Neuronal stem cell (in vitro differentiated cells): ENCODE measurements at regions not wholly inside any gene's neighbourhood (a gene's known extent, or its start where the extent isn't known, plus 50 kb on each side); places are given as distances from the start of the nearest gene placed in this dataset.

Experiments
- DNase-seq: peaks from one replicate; pipeline ENCODE4 v3.0.0-alpha.2; 2013; ENCODE audit warnings: low spot score
- H2AFZ ChIP-seq: one replicate; pipeline ENCODE4 v1.6.1; 2013; ENCODE audit warnings: mild to moderate bottlenecking, low read length, inconsistent platforms
- H2AK5ac ChIP-seq: 2 replicates; pipeline ENCODE4 v1.6.1; 2013; ENCODE audit warnings: low read depth, mild to moderate bottlenecking, inconsistent platforms, low read length, moderate library complexity, mixed read lengths
- H2BK120ac ChIP-seq: 2 replicates; pipeline ENCODE4 v1.6.1; 2013; ENCODE audit warnings: low read depth, mild to moderate bottlenecking, inconsistent platforms, low read length, moderate library complexity, mixed read lengths
- H2BK12ac ChIP-seq: one replicate; pipeline ENCODE4 v1.6.1; 2013; ENCODE audit warnings: low read length, inconsistent platforms
- H2BK15ac ChIP-seq: 2 replicates; pipeline ENCODE4 v1.6.1; 2013; ENCODE audit warnings: mild to moderate bottlenecking, low read length, inconsistent platforms, mixed read lengths
- H2BK5ac ChIP-seq: one replicate; pipeline ENCODE4 v1.6.1; 2013; ENCODE audit warnings: inconsistent platforms, mild to moderate bottlenecking, low read length, moderate library complexity
- H3K14ac ChIP-seq: one replicate; pipeline ENCODE4 v1.6.1; 2013; ENCODE audit warnings: low read length, inconsistent platforms
- H3K18ac ChIP-seq: 2 replicates; pipeline ENCODE4 v1.6.1; 2013; ENCODE audit warnings: low read length, inconsistent platforms
- H3K23ac ChIP-seq: 2 replicates; pipeline ENCODE4 v1.6.1; 2013; ENCODE audit warnings: low read depth, mild to moderate bottlenecking, mixed read lengths, low read length, inconsistent platforms; ENCODE audit not compliant: poor library complexity
- H3K27ac ChIP-seq: replicated peaks from 3 replicates; pipeline ENCODE4 v1.5.1; 2013; ENCODE audit warnings: low read length, inconsistent platforms
- H3K27me3 ChIP-seq, 3 experiments: 2 replicates each; pipeline ENCODE4 v1.6.1; 2013; ENCODE audit warnings: low read length in 3 of 3, mild to moderate bottlenecking in 2 of 3, inconsistent platforms in 1 of 3, low read depth in 1 of 3, mixed read lengths in 1 of 3, moderate library complexity in 1 of 3; ENCODE audit not compliant: control insufficient read depth in 3 of 3, insufficient read depth in 3 of 3
- H3K36me3 ChIP-seq, 2 donors: replicated peaks in 1 of 2; 2 replicates each; pipeline ENCODE4 v1.6.1; 2013; ENCODE audit warnings: low read length in 2 of 2; ENCODE audit not compliant: control insufficient read depth in 2 of 2, insufficient read depth in 2 of 2
- H3K4ac ChIP-seq: 2 replicates; pipeline ENCODE4 v1.6.1; 2013; ENCODE audit warnings: inconsistent platforms, mild to moderate bottlenecking, low read length, moderate library complexity
- H3K4me1 ChIP-seq, 2 donors: 1 replicate in 1 of 2; 2 replicates in 1 of 2; pipeline ENCODE4 v1.6.1; 2013; ENCODE audit warnings: low read length in 2 of 2, low read depth in 1 of 2; ENCODE audit not compliant: control insufficient read depth in 2 of 2, insufficient read depth in 1 of 2
- H3K4me2 ChIP-seq: one replicate; pipeline ENCODE4 v1.6.1; 2013; ENCODE audit warnings: mild to moderate bottlenecking, low read length, inconsistent platforms; ENCODE audit not compliant: insufficient read depth, poor library complexity, severe bottlenecking
- H3K4me3 ChIP-seq, 2 donors: 2 replicates each; pipeline ENCODE4 v1.5.1; 2013; ENCODE audit warnings: low read length in 2 of 2, mild to moderate bottlenecking in 2 of 2, inconsistent platforms in 1 of 2, moderate library complexity in 1 of 2
- H3K79me1 ChIP-seq: one replicate; pipeline ENCODE4 v1.6.1; 2013; ENCODE audit warnings: low read depth, mild to moderate bottlenecking, inconsistent platforms, low read length, moderate library complexity
- H3K9ac ChIP-seq: one replicate; pipeline ENCODE4 v1.6.1; 2013; ENCODE audit warnings: mild to moderate bottlenecking, low read depth, low read length, inconsistent platforms; ENCODE audit not compliant: poor library complexity
- H3K9me3 ChIP-seq, 2 donors: replicated peaks in 1 of 2; 2 replicates each; pipeline versions ENCODE3 to v1.6.1; 2013; ENCODE audit warnings: low read length in 2 of 2, mild to moderate bottlenecking in 2 of 2, inconsistent platforms in 1 of 2, low read depth in 1 of 2, mixed read lengths in 1 of 2, moderate library complexity in 1 of 2; ENCODE audit not compliant: control insufficient read depth in 2 of 2, insufficient read depth in 1 of 2
- H4K8ac ChIP-seq: one replicate; pipeline ENCODE4 v1.6.1; 2013; ENCODE audit warnings: low read depth, mild to moderate bottlenecking, inconsistent platforms, low read length, moderate library complexity
- H4K91ac ChIP-seq: one replicate; pipeline ENCODE4 v1.6.1; 2013; ENCODE audit warnings: low read length, low read depth, mild to moderate bottlenecking, inconsistent platforms; ENCODE audit not compliant: poor library complexity
- WGBS, 2 donors: extraction: QIAGEN DNeasy Blood & Tissue Kit; methylation state at CpG; one replicate each; pipeline ENCODE4 v1.1.7; 2013; ENCODE audit warnings: missing lambda C conversion rate in 2 of 2, mixed read lengths in 1 of 2; ENCODE audit not compliant: insufficient read length in 2 of 2, insufficient replicate concordance in 1 of 2; ENCODE audit errors: extremely low coverage in 2 of 2; 5-methylcytosine and 5-hydroxymethylcytosine counted together

GRCh38 chr10:107303203-107303602, 138.7 kb upstream of the SORCS1 start:
- Histone ChIP-seq H3K36me3 (no peaks in the 10 kb centered on the region), H3K4me2 (no peak overlapping the region), H2BK12ac (no peak overlapping the region), H2AK5ac (no peak overlapping the region), H3K4ac (no peak overlapping the region), H3K4me3 (no peak overlapping the region), H2BK120ac (no peak overlapping the region), H4K91ac (no peak overlapping the region), H3K23ac (no peak overlapping the region), H3K18ac (no peak overlapping the region), H3K27ac (no peak overlapping the region), H2AFZ (no peak overlapping the region), H3K9me3 (no peaks in the 10 kb centered on the region), H3K79me1 (no peaks in the 10 kb centered on the region), H2BK5ac (no peak overlapping the region), H4K8ac (no peak overlapping the region), H3K9ac (no peak overlapping the region), H3K14ac (no peak overlapping the region), H2BK15ac (no peak overlapping the region), H3K4me1 (no peaks in the 10 kb centered on the region), H3K27me3 (no peaks in the 10 kb centered on the region)
- DNase-seq = no peak
- no CpG with 5 or more reads among the region's 2 CpGs for WGBS, 2 donors

- Histone ChIP-seq H3K4me1 (no peaks in the 10 kb centered on the region), H3K14ac (no peak overlapping the region), H2BK12ac (no peak overlapping the region), H3K23ac (no peak overlapping the region), H2AFZ (no peak overlapping the region), H3K79me1 (no peaks in the 10 kb centered on the region), H2AK5ac (no peak overlapping the region), H3K27ac (no peak overlapping the region), H3K36me3 (no peaks in the 10 kb centered on the region), H4K91ac (no peak overlapping the region), H3K9me3 (no peaks in the 10 kb centered on the region), H3K4ac (no peak overlapping the region), H4K8ac (no peak overlapping the region), H3K9ac (no peak overlapping the region), H2BK15ac (no peak overlapping the region), H2BK120ac (no peak overlapping the region), H3K27me3 (no peaks in the 10 kb centered on the region), H3K4me3 (no peak overlapping the region), H3K18ac (no peak overlapping the region), H2BK5ac (no peak overlapping the region), H3K4me2 (no peak overlapping the region)
- DNase-seq = no peak
- no CpG with 5 or more reads among the region's 2 CpGs for WGBS, 2 donors
Measured at GRCh38 chr10:107299606-107300005, 135.1 kb upstream of the SORCS1 start.

- Histone ChIP-seq H3K23ac (no peak overlapping the region), H3K14ac (no peak overlapping the region), H4K8ac (no peak overlapping the region), H3K27ac (no peak overlapping the region), H3K36me3 (no peaks in the 10 kb centered on the region), H3K4me3 (no peak overlapping the region), H3K4me2 (no peak overlapping the region), H3K79me1 (no peaks in the 10 kb centered on the region), H3K27me3 (no peaks in the 10 kb centered on the region), H3K18ac (no peak overlapping the region), H4K91ac (no peak overlapping the region), H3K4me1 (peaks cover 0 to 2% of the 10 kb centered on the region in 2 donors), H2BK120ac (no peak overlapping the region), H2BK5ac (no peak overlapping the region), H3K9me3 (no peaks in the 10 kb centered on the region), H3K9ac (no peak overlapping the region), H2AK5ac (no peak overlapping the region), H2BK15ac (no peak overlapping the region), H2BK12ac (no peak overlapping the region), H2AFZ (no peak overlapping the region), H3K4ac (no peak overlapping the region)
- WGBS, 2 donors = no CpG with 5 or more reads among the region's 2 CpGs
- DNase-seq = no peak
Measured at GRCh38 chr10:107284187-107284586, 119.7 kb upstream of the SORCS1 start.

DNA sequence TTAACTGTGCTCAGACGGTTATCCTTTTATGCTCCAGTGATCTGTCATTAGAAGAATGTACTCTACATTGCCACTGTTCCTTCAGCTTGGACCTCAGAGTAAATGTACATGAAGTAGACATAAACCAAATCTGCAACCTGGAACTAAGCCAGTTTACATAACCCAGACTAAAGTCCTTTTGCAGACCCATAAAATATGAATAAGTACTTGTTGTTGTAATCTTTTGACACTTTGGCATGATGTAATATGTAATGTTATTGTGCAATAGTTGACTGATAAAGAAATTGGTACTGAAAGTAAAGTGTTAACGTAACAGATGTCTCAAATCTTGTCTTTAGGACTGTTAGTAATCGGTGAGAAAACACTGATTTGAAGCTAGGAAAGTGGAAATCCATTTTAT, 115.8 kb upstream of the SORCS1 start:
- no peak overlapping the region for H2BK15ac ChIP-seq
- no peak overlapping the region for H3K23ac ChIP-seq
- H3K9me3 ChIP-seq = no peaks in the 10 kb centered on the region
- H4K8ac ChIP-seq = no peak overlapping the region
- no peak overlapping the region for H2AK5ac ChIP-seq
- H2BK12ac ChIP-seq = no peak overlapping the region
- H3K14ac ChIP-seq = no peak overlapping the region
- H3K4me1 ChIP-seq = peaks cover 0 to 2% of the 10 kb centered on the region in 2 donors
- DNase-seq = no peak
- H2BK5ac ChIP-seq = no peak overlapping the region
- H3K27me3 ChIP-seq = no peaks in the 10 kb centered on the region
- H2AFZ ChIP-seq = no peak overlapping the region
- no peak overlapping the region for H4K91ac ChIP-seq
- no peak overlapping the region for H3K4ac ChIP-seq
- no CpG with 5 or more reads among the region's 3 CpGs for WGBS, 2 donors
- H3K9ac ChIP-seq = no peak overlapping the region
- no peak overlapping the region for H3K27ac ChIP-seq
- H3K18ac ChIP-seq = no peak overlapping the region
- no peak overlapping the region for H3K4me2 ChIP-seq
- no peaks in the 10 kb centered on the region for H3K36me3 ChIP-seq
- H3K79me1 ChIP-seq = no peaks in the 10 kb centered on the region
- H2BK120ac ChIP-seq = no peak overlapping the region
- no peak overlapping the region for H3K4me3 ChIP-seq
